ENCODE measurements at regions not wholly inside any gene's neighbourhood (a gene's known extent, or its start where the extent isn't known, plus 50 kb on each side); places are given as distances from the start of the nearest gene placed in this dataset.
"Not testable (repeated sequence)": the region's sequence is repeated elsewhere in the genome, so short reads cannot be mapped to it uniquely, and the experiment has no call there.

DNA sequence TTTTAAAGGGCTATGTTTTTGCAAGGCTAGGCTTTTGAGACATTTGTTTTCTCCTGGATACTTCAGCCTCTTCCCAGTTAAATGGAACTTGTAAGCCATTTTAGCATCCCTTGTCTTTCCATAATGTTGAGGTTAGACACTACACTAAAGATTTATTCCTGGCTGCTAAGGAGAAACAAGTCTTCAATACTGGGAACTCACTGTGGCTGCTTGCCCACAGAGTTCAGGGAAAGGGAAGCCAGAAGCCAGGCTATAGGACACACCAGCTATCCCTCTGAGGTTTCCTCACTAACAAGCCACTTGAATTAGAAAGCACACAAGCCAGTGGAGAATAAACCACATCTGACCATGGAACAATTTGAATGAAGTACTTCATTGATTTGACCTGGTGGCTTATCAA, 421.7 kb upstream of the CHRM2 start:
- DNase-seq (ENCODE audit: low spot score) = no peak
- TF ChIP-seq POLR2A (IDR thresholded peaks at IDR 0.05) (no peak), POLR2AphosphoS5 (IDR thresholded peaks at IDR 0.05) (no peak)
- TF ChIP-seq, protein P1, sequence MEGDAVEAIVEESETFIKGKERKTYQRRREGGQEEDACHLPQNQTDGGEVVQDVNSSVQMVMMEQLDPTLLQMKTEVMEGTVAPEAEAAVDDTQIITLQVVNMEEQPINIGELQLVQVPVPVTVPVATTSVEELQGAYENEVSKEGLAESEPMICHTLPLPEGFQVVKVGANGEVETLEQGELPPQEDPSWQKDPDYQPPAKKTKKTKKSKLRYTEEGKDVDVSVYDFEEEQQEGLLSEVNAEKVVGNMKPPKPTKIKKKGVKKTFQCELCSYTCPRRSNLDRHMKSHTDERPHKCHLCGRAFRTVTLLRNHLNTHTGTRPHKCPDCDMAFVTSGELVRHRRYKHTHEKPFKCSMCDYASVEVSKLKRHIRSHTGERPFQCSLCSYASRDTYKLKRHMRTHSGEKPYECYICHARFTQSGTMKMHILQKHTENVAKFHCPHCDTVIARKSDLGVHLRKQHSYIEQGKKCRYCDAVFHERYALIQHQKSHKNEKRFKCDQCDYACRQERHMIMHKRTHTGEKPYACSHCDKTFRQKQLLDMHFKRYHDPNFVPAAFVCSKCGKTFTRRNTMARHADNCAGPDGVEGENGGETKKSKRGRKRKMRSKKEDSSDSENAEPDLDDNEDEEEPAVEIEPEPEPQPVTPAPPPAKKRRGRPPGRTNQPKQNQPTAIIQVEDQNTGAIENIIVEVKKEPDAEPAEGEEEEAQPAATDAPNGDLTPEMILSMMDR (IDR thresholded peaks at IDR 0.05) = no peak
- intact Hi-C loops (cut with DNase I) = no loop called here
- Histone ChIP-seq H3K4me1 (replicated peaks) (no peaks in the 10 kb centered on the region), H3K9me3 (no peaks in the 10 kb centered on the region), H3K4me3 (no peak overlapping the region), H3K27me3 (replicated peaks; ENCODE audit: insufficient read depth) (no peaks in the 10 kb centered on the region), H3K36me3 (no peaks in the 10 kb centered on the region), H3K27ac (no peak overlapping the region)

DNA sequence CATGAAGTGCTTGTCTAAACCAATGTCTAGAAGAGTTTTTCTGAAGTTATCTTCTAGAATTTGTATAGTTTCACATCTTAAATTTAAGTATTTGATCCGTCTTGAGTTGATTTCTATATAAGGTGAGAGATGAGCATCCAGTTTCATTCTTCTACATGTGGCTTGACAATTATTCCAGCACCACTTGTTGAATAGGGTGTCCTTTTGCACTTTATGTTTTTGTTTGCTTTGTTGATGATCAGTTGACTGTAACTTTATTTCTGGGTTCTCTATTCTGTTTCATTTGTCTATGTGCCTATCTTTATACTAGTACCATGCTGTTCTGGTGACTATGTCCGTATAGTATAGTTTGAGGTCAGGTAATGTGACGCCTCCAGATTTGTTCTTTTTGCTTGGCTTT, 426.6 kb upstream of the CHRM2 start:
- Histone ChIP-seq H3K9me3 (no peaks in the 10 kb centered on the region), H3K27me3 (replicated peaks; ENCODE audit: insufficient read depth) (no peaks in the 10 kb centered on the region), H3K4me3 (no peak overlapping the region), H3K36me3 (no peaks in the 10 kb centered on the region), H3K4me1 (replicated peaks) (no peaks in the 10 kb centered on the region), H3K27ac (no peak overlapping the region)
- no peak for DNase-seq (ENCODE audit: low spot score)
- TF ChIP-seq, protein P1 (IDR thresholded peaks at IDR 0.05) = no peak
- no peak for TF ChIP-seq POLR2AphosphoS5 (IDR thresholded peaks at IDR 0.05)
- TF ChIP-seq POLR2A (IDR thresholded peaks at IDR 0.05) = no peak
- intact Hi-C loops (cut with DNase I) = no loop called here
- 84% methylated on average over 3 of the region's 3 CpGs for WGBS

DNA sequence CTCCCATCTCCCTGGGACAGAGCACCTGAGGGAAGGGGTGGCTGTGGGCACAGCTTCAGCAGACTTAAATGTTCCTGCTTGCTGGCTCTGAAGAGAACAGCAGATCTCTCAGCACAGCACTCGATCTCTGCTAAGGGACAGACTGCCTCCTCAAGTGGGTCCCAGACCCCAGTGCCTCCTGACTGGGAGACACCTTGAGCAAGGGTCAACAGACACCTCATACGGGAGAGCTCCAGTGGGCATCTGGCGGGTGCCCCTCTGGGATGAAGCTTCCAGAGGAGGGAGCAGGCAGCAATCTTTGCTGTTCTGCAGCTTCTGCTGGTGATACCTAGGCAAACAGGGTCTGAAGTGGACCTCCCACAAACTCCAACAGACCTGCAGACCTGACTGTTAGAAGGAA, 436.7 kb upstream of the CHRM2 start:
- DNase-seq (ENCODE audit: low spot score); H3K27me3 ChIP-seq (replicated peaks; ENCODE audit: insufficient read depth); H3K4me1 ChIP-seq (replicated peaks); H3K9me3 ChIP-seq; intact Hi-C loops (cut with DNase I); H3K36me3 ChIP-seq; H3K27ac ChIP-seq; H3K4me3 ChIP-seq: not testable (repeated sequence)
- WGBS = 91% methylated on average over 3 of the region's 3 CpGs

DNA sequence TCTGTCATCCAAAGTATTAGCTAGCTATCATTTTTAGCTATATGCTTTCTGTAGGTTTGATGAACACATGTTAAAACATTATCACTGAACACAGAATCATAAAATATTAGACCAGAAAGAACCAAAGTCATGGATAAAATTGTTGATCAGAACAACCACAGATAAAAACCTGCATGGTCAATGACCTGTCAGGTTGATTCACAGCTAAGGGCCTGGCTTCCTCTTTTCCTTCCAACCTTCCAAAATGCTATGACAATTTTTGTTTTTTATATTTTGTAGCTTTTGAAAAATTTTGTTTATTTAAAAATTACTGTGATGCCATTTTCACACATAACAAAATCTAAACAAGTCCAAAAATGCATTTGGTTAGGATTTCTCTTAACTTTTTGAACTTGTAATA, 444.4 kb upstream of the CHRM2 start:
- TF ChIP-seq POLR2A (IDR thresholded peaks at IDR 0.05) = no peak
- no peak for TF ChIP-seq POLR2AphosphoS5 (IDR thresholded peaks at IDR 0.05)
- TF ChIP-seq, protein P1 (IDR thresholded peaks at IDR 0.05) = no peak
- H3K4me3 ChIP-seq = no peak overlapping the region
- no peak overlapping the region for H3K27ac ChIP-seq
- intact Hi-C loops (cut with DNase I) = no loop called here
- no peak for DNase-seq (ENCODE audit: low spot score)
- H3K4me1 ChIP-seq (replicated peaks) = no peaks in the 10 kb centered on the region
- no peaks in the 10 kb centered on the region for H3K27me3 ChIP-seq (replicated peaks; ENCODE audit: insufficient read depth)
- H3K36me3 ChIP-seq = no peaks in the 10 kb centered on the region
- H3K9me3 ChIP-seq = no peaks in the 10 kb centered on the region

DNA sequence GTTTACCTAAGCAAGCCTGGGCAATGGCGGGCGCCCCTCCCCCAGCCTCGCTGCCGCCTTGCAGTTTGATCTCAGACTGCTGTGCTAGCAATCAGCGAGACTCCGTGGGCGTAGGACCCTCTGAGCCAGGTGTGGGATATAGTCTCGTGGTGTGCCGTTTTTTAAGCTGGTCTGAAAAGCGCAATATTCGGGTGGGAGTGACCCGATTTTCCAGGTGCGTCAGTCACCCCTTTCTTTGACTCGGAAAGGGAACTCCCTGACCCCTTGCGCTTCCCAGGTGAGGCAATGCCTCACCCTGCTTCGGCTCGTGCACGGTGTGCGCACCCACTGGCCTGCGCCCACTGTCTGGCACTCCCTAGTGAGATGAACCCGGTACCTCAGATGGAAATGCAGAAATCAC, 442.6 kb upstream of the MTPN start:
- intact Hi-C loops (cut with DNase I) = not testable (repeated sequence)
- WGBS = 79% methylated on average over 14 of the region's 21 CpGs

DNA sequence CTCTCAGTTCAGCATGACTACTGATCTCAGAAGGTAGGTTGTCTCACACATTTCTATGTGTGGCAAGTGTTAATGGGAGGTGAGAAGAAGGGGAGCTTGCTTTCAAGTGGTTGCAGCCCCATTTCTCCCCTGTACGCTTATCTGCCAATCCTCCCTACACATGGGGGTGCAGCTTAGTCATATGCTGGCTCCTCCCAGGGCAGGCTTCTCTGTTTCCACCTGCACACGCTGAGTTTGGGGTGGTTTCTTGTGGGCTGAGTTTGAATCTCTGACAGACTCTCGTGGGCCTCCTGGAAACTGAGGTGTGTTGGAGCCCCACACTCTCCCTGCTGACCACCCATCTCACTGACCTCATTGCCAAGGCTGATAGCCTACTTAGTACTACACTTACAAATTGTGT, 435.8 kb upstream of the MTPN start:
- Histone ChIP-seq H3K4me3 (no peak overlapping the region), H3K27me3 (replicated peaks; ENCODE audit: insufficient read depth) (no peaks in the 10 kb centered on the region), H3K27ac (no peak overlapping the region), H3K9me3 (no peaks in the 10 kb centered on the region), H3K4me1 (replicated peaks) (no peaks in the 10 kb centered on the region), H3K36me3 (no peaks in the 10 kb centered on the region)
- 91% methylated on average over 3 of the region's 3 CpGs for WGBS
- TF ChIP-seq POLR2A (IDR thresholded peaks at IDR 0.05) (no peak), POLR2AphosphoS5 (IDR thresholded peaks at IDR 0.05) (no peak)
- TF ChIP-seq, protein P1 (IDR thresholded peaks at IDR 0.05) = no peak
- no peak for DNase-seq (ENCODE audit: low spot score)
- intact Hi-C loops (cut with DNase I) = no loop called here

More for the DNA sequence above, 442.6 kb upstream of the MTPN start:
- H3K4me3 ChIP-seq; H3K9me3 ChIP-seq; H3K4me1 ChIP-seq (replicated peaks); H3K27me3 ChIP-seq (replicated peaks; ENCODE audit: insufficient read depth); H3K36me3 ChIP-seq; H3K27ac ChIP-seq; DNase-seq (ENCODE audit: low spot score): not testable (repeated sequence)

Measured in prostate gland (tissue), 2 donors.